ENCODE measurements at regions not wholly inside any gene's neighbourhood (a gene's known extent, or its start where the extent isn't known, plus 50 kb on each side); places are given as distances from the start of the nearest gene placed in this dataset.

DNA sequence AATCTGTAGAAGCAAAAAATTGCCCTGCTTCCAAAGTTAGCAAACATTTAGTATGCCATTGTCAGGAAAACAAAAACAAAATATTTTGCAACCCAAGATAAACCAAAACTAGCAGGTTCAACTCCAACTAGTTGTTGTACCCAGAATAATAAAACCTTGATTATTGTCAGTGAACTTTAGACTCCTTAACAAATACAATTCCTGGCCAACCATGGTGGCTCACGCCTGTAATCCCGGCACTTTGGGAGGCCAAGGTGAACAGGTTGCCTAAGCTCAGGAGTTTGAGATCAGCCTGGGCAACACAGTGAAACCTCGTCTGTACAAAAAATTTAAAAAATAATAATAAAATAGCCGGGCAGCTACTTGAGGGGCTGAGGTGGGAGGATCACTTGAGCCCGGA is 53.6 kb upstream of the EPCAM start:
- no peak for DNase-seq

DNA sequence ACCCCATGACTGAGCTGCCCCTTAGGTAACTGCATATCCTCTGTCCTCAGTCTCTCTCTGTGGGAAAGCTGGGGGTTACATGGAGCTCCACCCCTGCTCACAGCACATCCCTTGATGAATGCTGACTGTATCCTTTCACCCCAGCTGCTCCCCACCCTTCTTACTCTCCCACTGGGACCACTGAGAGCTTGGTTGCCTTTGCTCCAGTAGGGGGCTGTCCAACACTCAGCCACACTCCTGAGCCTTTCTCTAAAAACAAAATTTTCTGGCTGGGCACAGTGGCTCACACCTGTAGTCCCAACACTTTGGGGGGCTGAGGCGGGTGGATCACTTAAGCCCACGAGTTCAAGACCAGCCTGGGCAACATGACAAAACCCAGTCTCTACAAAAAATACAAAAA is 55.4 kb upstream of the EPCAM start:
- DNase-seq, result no peak

DNA sequence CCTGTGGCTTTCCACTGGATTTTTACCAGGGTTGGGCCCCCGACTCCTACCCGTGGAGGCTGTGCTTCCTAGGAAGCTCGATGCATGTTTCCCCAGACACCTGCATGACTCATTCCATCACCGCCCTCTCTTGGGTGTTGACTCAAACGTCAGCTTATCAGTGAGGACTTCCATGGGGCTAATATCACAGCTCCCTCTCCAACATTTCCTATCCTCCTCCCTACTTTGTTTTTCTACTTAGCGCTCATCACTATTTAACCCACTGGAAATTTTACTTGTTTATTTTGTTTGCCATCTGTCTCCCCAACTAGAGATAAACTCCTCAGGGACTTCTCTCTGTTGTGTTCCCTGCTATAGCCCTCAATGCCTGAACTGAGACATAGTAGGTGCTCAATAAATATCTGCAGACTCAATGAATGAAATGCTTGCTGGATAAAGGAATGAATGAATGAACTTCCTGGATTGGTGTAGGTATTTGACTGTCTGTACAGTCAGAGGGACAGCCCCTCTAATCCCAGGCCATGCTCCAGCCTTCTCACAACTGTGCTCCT is 55.9 kb upstream of the EPCAM start:
- DNase-seq, result no peak

DNA sequence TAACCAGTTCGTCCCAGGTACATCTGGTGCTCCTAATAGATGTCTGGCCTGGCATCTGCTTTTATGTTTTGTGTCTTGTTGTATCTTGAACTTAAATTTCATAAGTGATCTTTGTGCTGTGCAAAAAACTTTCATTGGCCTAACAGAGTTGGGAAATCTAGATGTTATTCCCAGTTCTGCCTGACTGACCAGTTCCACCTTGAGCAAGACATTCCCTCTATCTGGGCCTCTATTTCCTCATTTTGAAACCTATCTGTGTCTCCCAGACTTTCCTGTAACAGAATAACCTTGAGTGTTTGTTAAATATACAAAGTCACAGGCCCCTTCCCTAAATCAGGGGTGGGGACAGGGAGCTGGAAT is 56.6 kb upstream of the EPCAM start:
- DNase-seq, result no peak

DNA sequence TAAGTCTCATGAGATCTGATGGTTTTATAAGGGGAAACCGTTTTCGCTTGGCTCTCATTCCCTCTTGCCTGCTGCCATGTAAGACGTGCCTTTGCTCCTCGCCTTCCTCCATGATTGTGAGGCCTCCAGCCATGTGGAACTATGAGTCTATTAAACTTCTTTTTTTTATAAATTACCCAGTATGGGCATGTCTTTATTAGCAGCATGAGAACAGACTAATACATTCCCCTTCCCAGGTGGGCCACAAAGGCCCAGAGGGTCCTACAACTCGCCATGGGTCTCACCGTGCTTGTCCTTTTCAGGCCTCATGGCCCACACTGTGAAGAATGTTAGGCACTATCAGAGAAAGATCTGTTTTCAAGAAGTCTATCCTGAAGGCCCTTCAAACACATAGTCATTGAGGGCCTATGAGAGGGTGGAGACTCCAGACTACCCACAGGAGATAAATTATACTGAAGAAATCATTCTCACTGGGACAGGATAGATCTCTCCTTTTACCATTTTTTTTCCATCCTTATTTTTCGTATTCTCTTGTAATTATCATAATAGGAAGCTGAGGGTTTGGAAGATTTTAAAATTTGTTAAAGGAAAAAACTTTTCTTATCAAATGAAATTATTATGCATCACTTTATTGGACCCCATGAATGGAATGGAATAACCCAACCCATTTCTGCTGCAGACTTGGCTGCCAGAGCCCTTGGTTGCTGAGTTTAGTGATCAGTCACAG is 57.2 kb upstream of the EPCAM start:
- DNase-seq, result no peak

DNA sequence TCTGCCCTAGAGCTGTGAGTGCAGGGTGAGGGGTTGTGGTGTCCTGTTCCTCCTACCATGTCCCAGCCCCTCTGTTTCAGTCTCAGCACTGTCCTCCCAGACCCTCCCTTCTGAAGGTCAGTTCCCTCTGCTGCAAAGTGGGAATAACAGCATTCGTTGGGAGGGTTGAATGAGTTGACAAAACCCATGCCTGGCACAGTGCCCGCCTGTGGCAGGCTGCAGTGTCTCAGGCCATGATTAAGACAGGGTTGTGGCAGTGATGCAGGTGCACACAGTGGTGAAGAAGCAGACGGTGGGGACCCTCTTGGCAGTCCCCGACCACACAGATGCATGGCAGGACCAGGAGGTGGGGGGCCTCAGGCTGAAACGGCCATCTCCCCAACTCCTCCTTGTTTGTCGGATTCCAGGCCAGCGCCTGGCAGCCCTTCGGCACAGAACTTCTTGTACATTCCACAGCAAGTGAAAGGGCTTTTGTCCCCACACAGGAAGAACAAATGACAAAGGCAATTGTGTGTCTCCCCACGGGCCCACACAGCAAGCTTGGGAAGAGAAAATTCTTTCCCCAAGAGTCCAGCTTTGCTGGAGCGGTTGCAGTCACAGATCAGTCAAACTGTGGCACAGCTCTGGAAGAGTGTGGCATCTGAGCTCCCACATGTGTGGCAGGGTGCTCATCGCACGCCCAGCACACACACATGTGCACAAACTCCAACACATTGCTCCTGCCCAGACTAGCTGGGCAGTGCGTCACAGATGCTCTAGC is 58.1 kb upstream of the EPCAM start:
- DNase-seq, result no peak

DNA sequence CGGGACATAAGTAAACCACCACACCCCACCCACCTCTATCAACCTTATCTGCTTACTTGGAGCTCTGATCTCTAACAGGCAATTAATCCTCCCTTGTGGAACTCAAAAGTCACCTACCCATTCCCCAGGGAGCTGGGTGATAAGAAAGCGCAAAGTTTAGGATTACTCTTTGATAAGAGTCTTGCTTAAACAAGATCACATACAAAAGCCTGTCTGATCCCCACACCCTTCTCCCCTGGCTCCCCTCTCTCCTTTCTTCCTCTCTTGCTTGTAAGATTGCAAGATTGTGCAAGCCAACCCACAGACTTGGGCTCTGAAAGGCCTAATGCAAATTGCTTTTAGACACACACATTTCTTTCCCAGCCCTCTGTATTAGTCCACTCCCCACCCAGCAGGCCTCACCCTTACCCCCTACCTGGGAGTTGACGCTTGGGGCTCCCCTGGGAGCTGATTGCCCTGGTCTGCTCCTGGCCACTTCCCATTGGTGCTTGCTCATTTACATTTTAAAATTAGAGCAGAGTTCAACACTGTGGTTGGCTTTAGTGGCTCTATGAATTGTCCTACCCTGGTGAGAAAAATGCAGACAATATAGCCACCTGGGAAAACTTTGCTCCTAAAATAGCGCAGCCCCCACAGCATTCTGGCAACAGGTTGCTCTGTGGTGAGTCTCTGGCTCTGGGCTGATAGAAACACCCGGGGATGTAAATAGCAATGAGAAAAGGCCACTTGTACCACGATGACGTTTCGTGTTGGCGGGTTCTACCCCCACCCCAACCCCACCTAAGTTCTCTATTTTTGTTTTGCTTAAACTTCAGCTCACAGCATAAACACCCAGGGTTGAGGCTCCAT is 58.9 kb upstream of the EPCAM start:
- DNase-seq, result no peak

DNA sequence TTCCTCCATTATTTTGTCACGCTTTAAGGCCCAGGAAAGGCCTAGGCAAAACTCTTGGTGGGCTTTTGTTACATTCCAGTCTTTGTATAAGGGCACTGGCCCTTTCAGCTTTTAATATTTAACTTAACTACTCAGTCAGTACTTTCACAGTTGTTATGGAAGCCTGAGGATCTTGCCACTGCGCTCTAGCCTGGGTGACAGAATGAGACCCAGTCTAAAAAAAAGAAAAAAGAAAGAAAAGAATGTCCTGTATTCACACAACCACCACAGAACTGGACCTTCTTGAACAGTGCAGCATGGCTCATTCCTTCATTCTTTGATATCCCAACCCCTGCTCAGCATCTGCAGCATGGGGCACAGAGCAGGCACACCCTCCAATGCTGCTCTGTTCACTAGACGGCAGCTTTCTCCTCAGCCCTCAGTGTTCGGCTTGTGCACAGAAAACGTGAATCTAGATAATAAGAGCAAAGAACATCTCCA is 59.6 kb upstream of the EPCAM start:
- DNase-seq, result no peak

DNA sequence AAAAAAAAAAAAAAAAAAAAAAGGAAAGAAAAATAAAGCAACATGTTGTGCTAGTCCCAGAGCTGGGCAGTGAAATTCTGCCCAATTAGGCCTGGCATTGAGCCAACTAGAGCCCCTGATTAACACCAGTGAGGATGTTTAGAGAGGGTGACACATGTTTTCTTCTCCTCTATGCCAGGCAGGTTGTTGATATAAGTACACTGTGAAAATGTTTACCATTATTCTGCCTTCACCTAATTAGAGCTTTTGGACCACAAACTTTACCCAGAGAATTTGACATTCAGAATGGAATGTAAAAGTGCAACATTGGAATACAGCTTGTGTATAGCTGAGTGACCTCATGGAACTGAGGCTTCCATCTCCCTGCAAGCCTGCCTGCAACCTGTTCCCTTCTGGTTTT is 62.0 kb upstream of the EPCAM start:
- no peak for DNase-seq

DNA sequence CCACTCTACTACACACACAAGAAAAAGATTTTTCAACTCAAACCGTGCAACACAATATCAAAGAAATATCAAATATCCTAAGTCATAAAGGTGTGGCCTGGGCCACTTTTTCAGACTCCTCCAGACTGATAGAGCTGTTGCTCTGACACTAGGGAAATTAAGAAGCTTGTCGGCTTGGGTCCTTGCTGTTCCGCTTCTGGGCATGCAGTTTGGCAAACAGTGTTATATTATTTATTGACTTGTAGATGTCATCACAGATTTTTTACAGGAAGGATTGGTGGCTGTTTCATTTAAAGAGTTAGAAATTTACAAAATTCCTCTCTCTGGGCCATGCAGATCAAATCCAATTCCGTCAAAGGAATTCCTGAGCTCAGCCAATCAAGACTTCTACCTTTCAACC is 64.5 kb upstream of the EPCAM start:
- DNase-seq, result no peak

DNA sequence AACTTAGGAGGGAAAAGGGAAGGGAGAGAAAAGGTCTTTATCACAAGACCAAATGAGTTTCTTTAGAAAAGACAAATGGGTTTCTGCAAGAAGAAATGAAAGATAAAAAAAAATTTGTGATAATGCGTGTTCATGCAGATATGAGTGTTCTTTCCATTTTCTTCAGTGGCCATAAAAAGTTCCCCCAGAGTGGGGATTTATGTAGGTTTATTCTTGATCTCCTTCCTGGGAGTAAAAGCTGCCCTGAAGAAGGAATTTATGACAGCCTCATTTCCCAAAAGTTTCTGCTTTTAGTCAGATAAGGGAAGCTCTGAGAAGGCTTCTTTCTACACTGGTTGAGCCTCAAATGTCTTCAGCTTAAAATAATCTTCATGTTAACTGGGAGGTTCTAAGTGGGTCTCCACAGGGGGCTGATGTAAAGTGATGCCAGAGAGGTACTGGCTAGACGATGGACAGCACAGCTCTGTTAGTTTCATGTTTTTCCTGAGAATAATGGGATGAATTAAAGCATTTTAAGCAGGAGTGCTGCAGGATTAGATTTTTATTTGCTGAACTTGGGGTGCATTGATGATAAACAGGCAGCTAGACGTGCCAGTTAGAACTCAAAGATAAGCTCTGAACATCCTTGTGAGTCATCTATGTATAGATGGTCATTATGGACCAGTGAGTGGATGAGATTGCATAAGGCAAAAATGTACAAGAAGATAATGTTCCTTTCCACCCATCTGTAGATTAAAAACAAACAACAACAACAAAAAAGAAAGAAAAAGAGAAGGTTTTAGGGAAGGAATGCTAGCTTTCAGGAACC is 65.6 kb upstream of the EPCAM start:
- no peak for DNase-seq

DNA sequence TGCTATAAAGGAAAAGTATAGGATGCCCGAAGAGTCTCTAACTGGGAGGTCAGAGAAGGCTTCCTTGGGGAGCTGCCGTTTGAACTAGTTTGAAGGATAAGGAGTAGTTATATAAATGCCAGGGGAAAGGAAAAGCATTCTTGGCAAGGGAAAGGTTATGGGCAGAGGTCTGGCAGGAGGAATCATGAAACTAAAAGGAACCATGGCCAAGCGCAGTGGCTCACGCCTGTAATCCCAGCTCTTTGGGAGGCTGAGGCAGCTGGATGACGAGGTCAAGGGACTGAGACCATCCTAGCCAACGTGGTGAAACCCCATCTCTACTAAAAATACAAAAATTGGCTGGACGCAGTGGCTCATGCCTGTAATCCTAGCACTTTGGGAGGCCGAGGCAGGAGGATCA is 66.8 kb upstream of the EPCAM start:
- no peak for DNase-seq

DNA sequence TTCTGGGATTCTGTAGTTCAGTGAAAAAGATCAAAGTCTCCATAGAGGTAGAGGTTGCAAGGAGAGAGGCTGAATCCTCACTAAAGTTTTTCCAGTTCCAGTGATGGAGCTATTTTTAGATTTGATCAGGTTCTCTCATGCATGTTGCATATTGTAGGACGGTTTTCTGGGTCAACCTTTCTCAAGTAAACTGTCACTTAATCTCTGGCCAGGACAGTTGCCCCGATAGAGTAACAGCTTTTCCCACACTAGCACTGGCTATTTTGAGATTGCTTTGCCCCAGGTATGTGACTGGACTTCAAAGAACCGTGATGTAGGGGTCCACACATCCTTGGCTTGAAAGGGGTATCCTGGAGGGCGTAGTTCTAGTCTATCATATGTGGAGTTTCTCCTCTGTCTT is 67.4 kb upstream of the EPCAM start:
- DNase-seq, result no peak

DNA sequence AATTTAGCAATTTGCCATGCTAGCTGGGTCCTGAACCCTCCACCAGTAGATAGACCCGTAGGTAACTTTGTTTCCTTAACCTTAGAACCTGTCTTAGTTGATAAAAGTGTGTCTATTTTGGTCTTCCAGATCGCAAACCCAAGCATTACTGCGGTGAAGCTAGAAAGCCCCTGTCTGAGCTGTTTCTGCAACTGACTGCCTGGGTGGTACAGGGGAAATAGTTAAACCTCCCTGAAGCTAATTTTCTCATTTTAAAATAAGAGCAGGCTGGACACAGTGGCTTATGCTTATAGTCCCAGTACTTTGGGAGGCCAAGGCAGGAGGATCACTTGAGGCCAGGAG is 67.9 kb upstream of the EPCAM start:
- no peak for DNase-seq

DNA sequence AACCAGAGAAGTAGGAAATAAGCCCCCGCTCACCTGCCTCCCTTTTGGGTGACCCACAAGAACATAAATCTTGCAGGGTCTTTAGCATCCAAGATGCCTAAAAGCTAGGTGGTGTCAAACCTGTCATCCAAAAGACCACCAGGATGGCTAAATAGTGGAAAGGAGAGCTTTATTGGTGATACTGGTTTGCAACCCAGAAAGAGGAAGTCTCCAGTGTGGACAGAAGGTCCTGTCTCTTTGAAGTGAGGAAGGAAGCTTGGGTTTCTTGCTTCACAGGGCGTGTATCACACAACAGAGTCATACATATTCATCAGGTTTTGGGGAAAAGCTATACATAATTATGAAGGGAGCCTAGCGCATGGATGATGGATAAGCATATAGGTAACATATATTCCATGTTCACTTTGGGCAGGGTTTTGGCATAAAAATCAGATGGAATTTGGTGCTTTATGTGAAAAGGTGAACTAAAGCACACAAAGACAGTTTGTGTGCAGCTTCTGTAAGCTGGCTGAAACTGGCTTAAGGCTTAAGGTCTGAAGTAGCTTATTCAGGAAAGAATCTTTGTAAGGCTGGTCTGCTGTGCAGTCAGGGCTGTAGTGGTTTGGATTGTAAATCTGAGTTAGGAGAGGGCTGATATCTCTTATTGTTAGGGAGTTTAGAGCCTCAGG is 68.4 kb upstream of the EPCAM start:
- DNase-seq, result no peak

DNA sequence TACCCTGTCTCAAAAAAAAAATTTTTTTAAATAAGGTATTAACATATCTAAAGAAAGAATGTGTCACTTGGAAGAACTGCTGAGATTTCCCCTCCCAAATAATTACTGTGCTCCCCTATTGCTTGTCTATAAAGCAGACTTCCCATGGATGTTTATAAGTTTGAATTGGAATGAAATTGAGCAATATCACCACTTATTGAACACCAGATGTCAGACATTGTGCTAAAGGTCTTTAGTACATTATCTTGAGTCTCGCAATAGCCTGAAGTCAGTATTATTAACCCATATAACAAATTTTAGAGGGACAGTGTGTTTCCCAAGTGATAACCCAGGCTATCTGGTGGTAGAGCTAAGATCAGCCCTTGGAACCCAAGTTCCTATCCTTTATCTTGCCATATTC is 69.0 kb upstream of the EPCAM start:
- DNase-seq, result no peak

DNA sequence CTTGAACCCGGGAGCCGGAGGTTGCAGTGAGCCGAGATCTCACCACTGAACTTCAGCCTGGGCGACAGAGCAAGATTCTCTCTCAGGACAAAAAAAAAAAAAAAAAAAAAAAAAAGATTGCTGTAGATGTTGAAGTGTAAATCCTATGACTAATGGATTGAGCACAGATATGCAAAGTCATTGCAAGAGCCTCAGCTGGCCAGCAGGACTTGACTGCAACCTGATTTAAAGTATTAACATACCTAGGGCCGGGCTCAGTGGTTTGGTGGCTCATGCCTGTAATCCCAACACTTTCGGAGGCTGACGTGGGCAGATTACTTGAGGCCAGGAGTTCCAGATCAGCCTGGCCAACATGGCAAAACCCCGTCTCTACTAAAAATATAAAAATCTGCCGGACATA is 69.6 kb upstream of the EPCAM start:
- no peak for DNase-seq

DNA sequence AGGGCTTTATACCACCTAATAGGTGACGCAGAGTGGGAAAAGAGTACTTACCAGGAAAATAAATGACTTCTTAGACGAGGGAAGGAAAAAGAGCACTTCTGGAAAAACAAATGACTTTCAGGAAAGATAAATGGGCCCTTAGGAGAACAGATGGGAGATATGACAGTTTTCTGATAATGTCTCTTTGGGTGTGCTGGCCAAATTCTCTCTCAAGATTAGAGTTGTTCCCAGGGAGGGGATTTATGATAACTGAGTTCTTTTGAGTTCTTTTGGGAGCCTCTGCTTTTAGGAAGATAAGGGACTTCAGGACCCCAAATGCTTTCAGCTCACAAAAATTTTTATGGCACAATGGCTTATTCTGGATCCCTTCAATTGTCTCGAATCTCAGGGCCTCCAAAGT is 70.3 kb upstream of the EPCAM start:
- DNase-seq, result no peak

DNA sequence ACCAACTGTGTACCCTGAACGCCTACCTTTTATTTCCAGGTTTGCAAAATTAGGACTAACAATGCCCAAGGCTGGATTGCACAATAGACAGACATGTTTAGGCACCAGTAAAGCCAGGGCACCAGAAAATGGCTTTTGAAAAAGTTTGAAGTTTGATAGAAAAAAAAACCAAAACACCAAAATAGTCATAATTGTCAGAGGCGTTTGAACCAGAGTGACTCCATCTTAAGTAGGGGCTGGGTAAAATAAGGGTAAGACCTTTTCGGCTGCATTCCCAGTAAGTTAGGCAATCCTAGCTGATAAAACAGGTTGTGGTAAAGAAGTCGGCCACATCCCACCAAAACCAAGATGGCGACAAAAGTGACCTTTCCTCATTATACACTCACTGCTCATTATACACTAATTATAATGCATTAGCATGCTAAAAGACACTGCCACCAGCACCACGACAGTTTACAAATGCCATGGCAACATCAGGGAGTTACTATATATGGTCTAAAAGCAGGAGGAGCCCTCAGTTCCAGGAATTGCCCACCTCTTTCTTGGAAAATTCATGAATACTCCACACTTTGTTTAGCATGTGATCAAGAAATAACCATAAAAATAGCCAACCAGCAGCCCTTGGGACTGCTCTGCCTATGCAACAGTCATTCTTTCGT is 71.2 kb upstream of the EPCAM start:
- no peak for DNase-seq

DNA sequence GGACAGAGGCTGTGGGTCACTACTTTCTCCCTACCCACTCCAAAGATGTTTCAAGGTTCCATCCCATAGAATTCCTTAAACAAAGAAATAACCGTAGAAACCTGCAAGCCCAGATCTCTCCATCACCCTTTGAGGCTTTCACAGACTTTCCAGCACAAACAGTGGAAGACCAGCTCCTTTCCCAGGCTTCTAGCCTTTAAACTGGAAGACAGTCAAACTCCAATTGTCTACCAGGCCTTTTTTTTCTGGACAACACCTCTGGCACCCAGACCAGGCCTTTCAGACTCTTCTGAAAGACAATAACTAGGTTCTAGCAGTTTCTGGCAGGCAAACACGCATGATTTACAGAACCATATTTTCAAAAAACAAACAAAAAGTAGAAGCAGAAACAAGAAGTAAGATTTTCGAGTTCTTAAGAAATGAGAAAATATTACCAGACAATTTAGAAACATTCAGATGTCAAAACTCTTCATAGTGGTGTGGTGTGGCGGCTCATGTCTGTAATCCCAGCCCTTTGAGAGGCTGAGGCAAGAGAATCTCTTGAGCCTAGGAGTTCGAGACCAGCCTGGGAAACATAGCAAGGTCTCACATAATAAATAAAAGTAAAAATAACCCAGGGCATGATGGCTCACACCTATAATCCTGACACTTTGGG is 73.0 kb upstream of the EPCAM start:
- DNase-seq, result no peak
